Stimulated activated CD8-positive, alpha-beta memory T cell treated with anti-CD3 and anti-CD28 coated beads, Interleukin-12 subunit alpha, Interleukin-12 subunit beta, amount 100 ng/mL, for 4 hours (primary cell): ENCODE measurements at regions not wholly inside any gene's neighbourhood (a gene's known extent, or its start where the extent isn't known, plus 50 kb on each side); places are given as distances from the start of the nearest gene placed in this dataset.
A peak's percentile ranks its signal among the peaks of the same experiment; 100 is the strongest.
"Not testable (repeated sequence)": the region's sequence is repeated elsewhere in the genome, so short reads cannot be mapped to it uniquely, and the experiment has no call there.

Source experiments
- DNase-seq: peaks from one replicate; pipeline ENCODE4 v3.0.0-alpha.2; 2020; ENCODE audit warnings: low read depth

DNA sequence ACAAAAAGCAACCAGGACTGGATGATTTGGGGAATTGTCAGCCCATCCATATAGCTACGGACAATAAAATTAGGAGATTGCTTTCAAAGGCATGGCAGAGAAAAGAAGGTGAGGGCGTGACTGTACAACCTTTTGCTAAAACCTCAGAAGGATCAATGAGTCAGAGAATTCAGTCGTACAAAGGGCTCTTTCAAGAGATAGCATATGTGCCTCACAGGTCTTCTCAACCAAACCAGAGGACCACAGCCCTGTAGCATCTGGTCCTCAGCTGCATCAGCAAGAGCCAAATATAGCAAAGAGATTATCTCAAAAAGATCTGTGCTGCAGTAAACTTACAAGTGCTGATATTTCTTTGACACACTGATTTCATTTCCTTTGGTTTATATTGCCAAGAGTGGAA is 149.9 kb upstream of the RAB6C start:
- DNase-seq = no peak

GRCh38 chr2:129831018-129831417 is 148.4 kb upstream of the RAB6C start:
- DNase-seq = no peak

DNA sequence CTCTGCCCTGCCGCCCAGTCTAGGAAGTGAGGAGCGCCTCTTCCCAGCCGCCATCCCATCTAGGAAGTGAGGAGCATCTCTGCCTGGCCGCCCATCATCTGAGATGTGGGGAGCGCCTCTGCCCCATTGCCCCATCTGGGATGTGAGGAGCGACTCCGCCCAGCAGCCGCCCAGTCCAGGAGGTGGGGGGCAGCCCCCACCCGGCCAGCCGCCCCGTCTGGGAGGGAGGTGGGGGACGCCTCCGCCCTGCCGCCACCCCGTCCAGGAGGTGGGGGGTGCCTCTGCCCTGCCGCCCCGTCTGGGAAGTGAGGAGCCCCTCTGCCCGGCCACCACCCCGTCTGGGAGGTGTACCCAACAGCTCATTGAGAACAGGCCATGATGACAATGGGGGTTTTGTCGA is 146.0 kb upstream of the RAB6C start:
- not testable (repeated sequence) for DNase-seq

- no peak for DNase-seq
Measured at GRCh38 chr2:129847043-129847442, 132.4 kb upstream of the RAB6C start.

DNA sequence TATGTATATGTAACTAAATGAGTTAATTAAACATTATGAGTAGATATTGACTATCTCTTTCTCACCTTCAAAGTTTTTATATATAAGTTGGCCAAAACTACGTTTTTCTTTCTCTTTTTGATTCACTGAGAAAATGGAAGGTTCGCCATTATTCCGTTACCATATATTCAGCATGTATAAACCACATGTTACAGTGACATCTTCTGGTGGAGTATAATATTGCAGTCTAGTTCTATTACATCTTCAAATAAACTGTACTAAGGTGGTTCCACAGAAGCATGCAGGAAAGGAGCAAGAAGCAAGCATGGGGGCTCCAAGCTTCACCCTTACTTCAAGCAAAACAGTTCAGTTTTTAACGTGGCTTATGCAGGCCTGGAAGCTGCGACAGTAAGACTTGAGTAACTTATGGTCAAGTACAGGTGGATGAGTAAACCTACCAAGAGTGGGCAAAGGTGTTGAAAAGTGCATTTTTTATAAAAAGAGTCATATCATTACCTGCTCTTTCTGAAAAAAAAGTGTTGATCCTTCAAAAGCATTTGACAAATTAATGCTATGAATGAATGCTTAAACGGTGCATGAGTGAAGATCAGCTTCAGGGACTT is 129.8 kb upstream of the RAB6C start:
- no peak for DNase-seq

GRCh38 chr2:129857200-129857599 is 122.3 kb upstream of the RAB6C start:
- DNase-seq = no peak

DNA sequence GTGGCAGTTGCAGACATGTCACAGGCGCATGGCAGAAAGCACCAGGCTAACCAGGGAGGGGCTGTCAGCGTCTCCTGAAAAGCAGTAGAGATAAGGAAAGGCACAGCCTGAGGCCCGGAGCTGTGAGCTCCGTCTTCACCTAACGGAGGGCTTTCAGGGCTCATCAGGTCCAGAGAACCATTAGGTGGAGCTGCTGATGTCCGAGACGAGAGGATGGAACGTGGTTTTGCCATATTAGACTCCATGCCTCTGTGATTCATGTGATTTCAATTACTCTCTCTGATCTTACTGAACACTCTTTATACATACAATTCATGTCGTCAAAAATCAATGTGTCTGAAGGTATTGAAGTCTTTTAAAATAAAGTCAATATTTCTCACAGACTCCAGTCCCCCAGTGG is 120.3 kb upstream of the RAB6C start:
- DNase-seq = no peak

GRCh38 chr2:129860088-129860487 is 119.4 kb upstream of the RAB6C start:
- DNase-seq = no peak

- no peak for DNase-seq
Measured at GRCh38 chr2:129861666-129862288, 117.7 kb upstream of the RAB6C start.

DNA sequence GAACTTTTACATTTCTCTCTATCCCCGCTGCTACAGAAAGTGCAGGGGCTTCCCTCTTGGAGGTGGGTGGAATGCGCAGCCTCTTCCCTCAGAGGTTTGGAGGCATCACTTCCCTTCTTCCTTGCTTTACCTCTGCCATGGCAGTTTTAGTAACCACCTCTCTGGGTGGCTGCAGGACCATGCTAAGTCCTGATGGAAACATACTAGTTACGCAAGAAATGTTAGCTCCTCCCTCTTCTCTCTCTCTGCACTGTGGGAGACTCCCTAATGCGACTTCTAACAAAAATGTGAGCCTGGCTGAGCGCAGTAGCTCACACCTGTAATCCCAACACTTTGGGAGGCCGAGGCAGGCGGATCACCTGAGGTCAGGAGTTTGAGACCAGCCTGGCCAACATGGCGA is 116.8 kb upstream of the RAB6C start:
- DNase-seq = no peak

DNA sequence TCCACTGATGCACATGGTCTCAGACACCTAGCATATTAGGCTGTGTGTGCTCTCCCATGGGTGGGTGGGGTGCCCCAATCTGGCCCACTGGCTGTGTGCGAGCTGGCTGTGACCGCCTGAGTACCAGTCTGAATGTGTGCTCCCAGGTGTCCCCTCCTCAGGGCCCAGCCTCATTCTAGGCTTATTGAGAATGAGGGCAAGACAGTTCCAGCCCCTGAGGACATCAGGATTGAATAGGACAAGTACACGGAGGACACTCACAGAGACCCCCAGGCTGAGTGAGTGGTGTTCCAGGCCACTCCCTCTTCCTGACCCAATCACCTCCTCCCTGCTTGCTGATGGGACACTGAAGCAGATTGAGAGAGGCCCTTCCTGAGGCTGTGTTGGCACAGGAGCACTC is 116.1 kb upstream of the RAB6C start:
- DNase-seq = no peak

- DNase-seq = no peak
Measured at GRCh38 chr2:129864719-129865118, 114.7 kb upstream of the RAB6C start.

DNA sequence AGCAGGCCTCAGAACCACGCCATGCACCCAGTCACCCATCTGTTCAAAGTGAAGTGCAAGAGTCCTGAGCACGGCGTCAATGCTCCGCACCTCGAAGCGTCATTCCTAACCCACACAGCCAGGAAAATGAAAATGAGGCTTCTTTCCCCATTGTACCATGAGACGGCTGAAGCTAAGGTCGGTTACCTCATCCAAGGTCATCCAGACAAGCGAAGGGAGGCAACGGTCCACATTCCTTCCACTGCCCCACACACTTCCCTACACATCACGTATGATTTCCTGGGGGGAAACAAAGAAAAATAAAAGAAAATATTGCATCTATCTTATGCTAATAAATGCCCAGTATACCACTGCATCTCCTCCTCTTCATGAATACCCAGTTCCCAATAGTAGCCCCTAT is 113.5 kb upstream of the RAB6C start:
- no peak for DNase-seq

GRCh38 chr2:129866391-129866790 is 113.1 kb upstream of the RAB6C start:
- DNase-seq = no peak

- no peak for DNase-seq
Measured at GRCh38 chr2:129868151-129868550, 111.3 kb upstream of the RAB6C start.

- no peak for DNase-seq
Measured at GRCh38 chr2:129870685-129871241, 108.7 kb upstream of the RAB6C start.

- DNase-seq = no peak
Measured at GRCh38 chr2:129872446-129872845, 107.0 kb upstream of the RAB6C start.

- no peak for DNase-seq
Measured at GRCh38 chr2:129876541-129876940, 102.9 kb upstream of the RAB6C start.

DNA sequence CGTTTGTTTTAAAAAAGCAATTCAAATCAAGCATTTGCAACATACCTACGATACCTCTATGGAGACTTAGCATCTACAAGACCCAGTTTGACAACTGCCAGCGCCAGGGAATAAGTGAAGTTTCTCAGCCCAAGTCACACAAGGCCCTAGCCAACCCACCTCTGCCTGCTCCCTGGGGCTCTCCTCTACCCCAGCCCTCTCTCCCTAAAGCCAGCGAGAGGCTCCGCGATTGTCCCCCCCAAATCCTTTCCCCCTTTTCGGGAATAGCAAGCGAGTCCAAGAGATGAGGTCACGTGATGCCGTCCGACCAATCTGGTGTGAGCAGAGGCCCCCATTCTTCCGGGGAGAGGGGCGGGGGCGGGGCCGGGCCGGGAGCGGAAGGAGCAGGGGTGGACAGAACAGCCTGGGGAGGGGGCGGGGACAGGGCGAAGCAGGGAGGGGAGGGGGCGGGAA is 102.2 kb upstream of the RAB6C start:
- peak; percentile 73 for DNase-seq

DNA sequence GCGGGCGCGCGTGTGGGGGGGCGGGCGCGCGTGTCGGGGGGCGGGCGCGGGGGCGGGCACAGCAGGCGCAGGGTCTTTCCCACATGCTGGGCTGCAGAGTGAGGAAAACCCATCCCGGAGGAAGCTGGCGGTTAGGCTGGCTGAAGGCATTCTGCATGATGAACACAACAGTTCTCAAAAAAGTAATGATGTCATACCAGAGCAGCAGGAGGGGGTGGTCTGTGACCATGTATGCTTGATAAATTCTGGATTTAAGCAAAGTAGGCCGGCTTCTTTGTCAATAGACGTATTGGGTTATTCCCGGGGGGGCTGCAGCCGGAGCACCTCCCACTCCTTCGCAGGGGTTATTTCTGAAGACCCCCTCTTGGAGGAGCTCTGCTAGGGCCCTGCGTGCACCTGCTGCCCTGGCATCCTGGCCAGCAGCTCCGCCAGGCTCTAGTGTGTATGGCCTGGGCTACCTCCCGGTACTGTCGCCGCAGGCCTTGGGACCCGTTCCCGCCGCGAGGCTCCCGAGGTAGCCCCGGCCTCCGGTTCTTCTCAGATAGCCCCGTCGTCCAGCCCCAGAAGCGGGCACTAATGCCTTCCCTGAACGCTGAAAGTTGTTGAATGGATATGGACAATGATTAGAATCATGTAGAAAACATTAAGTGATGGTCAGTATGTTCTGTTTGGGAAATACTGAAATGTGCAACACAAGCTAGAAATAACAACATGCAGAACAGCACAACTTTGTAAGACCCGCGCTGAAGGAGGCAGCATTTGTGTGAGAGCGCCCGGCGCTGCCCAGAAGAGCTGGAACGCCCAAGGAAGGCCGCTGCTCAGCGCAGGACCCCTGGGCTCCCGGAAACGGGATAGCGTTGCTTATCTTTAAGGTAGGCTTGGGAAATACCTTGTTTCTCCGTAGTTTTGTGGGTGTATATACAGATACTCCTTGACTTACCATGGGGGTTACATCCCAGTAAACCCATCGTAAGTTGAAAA is 101.4 kb upstream of the RAB6C start:
- no peak for DNase-seq

GRCh38 chr2:129879614-129880180 is 99.8 kb upstream of the RAB6C start:
- DNase-seq = no peak

- no peak for DNase-seq
Measured at GRCh38 chr2:129880309-129880708, 99.2 kb upstream of the RAB6C start.
